ENCODE measurements at regions not wholly inside any gene's neighbourhood (a gene's known extent, or its start where the extent isn't known, plus 50 kb on each side); places are given as distances from the start of the nearest gene placed in this dataset.

DNA sequence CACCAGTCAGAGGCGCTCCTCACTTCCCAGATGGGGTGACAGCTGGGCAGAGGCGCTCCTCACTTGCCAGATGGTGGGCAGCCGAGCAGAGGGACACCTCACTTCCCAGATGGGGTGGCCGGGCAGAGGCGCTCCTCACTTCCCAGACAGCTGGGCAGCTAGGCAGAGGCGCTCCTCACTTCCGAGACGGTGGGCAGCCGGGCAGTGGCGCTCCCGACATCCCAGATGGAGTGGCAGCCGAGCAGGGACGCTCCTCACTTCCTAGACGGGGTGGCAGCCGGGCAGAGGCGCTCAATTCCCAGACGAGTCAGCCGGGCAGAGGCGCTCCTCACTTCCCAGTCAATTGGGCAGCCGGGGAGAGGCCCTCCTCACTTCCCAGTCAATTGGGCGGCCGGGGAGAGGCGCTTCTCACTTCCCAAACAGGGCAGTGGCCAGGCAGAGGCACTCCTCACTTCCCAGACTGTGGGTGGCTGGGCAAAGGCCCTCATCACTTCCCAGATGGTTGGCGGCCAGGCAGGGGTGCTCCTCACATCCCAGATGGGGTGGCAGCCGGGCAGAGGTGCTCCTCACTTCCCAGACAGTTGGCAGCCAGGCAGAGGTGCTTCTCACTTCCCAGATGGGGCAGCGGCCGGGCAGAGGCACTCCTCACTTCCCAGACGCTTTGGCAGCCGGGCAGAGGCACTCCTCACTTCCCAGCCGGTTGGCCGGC lies 143.8 kb upstream of the ARID2 start:
- Mint-ChIP-seq H3K36me3 (ENCODE audit: low read depth) (no peaks in the 10 kb centered on the region), H3K4me1 (ENCODE audit: low read depth) (peaks cover 9% of the 10 kb centered on the region), H3K4me3 (no peak overlapping the region), H3K27me3 (peaks cover 2% of the 10 kb centered on the region), H3K27ac (no peak overlapping the region), H3K9me3 (peaks cover 10% of the 10 kb centered on the region)
- intact Hi-C loops (cut with micrococcal nuclease) = no loop called here

DNA sequence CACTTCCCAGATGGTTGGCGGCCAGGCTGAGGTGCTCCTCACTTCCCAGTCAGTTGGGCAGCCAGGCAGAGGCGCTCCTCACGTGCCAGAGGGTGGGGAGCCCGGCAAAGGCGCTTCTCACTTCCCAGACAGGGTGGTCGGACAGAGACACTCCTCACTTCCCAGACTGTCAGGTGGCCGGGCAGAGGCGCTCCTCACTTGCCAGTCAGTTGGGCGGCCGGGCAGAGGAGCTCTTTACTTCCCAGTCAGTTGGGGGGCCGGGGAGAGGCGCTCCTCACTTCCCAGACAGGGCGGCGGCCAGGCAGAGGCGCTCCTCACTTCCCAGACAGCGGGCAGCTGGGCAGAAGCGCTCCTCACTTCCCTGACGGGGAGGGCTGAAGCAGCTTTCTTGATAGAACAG lies 143.0 kb upstream of the ARID2 start:
- H3K27ac Mint-ChIP-seq = no peak overlapping the region
- peaks cover 9% of the 10 kb centered on the region for H3K4me1 Mint-ChIP-seq (ENCODE audit: low read depth)
- no peak overlapping the region for H3K4me3 Mint-ChIP-seq
- intact Hi-C loops (cut with micrococcal nuclease) = no loop called here
- peaks cover 2% of the 10 kb centered on the region for H3K9me3 Mint-ChIP-seq
- no peaks in the 10 kb centered on the region for H3K36me3 Mint-ChIP-seq (ENCODE audit: low read depth)
- no peaks in the 10 kb centered on the region for H3K27me3 Mint-ChIP-seq

DNA sequence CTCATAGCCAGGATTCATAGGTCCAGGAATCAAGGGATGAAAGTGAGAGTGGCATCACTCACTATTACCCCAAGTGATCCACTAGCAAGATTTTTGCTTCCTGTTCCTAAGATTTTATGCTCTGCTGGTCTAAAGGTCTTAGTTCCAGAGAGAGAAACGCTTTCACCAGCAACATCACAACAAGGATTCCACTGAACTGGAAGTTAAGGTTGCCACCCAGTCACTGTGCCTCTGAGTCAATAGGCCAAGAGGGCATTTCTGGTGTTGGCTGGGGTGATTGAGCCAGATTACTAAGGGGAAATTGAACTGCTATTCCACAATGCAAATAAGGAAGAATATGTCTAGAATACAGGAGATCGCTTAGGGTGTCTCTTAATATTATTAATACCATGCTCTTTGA lies 142.5 kb upstream of the ARID2 start:
- Mint-ChIP-seq H3K4me3 (no peak overlapping the region), H3K27ac (no peak overlapping the region), H3K36me3 (ENCODE audit: low read depth) (no peaks in the 10 kb centered on the region), H3K27me3 (no peaks in the 10 kb centered on the region), H3K4me1 (ENCODE audit: low read depth) (peaks cover 9% of the 10 kb centered on the region), H3K9me3 (no peaks in the 10 kb centered on the region)
- intact Hi-C loops (cut with micrococcal nuclease) = no loop called here

GRCh38 chr12:45587877-45588533 lies 141.5 kb upstream of the ARID2 start:
- Mint-ChIP-seq H3K27ac (no peak overlapping the region), H3K9me3 (no peaks in the 10 kb centered on the region)

GRCh38 chr12:45590646-45591045 lies 138.9 kb upstream of the ARID2 start:
- Mint-ChIP-seq H3K9me3 (no peaks in the 10 kb centered on the region), H3K27me3 (no peaks in the 10 kb centered on the region), H3K36me3 (ENCODE audit: low read depth) (no peaks in the 10 kb centered on the region), H3K4me3 (no peak overlapping the region), H3K4me1 (ENCODE audit: low read depth) (no peaks in the 10 kb centered on the region), H3K27ac (no peak overlapping the region)
- intact Hi-C loops (cut with micrococcal nuclease) = no loop called here

More at GRCh38 chr12:45587877-45588533, 141.5 kb upstream of the ARID2 start:
- Mint-ChIP-seq H3K4me1 (ENCODE audit: low read depth) (peaks cover 4% of the 10 kb centered on the region), H3K4me3 (no peak overlapping the region), H3K36me3 (ENCODE audit: low read depth) (no peaks in the 10 kb centered on the region), H3K27me3 (no peaks in the 10 kb centered on the region)
- intact Hi-C loops (cut with micrococcal nuclease) = no loop called here

GRCh38 chr12:45591635-45592034 lies 137.9 kb upstream of the ARID2 start:
- Mint-ChIP-seq H3K4me3 (no peak overlapping the region), H3K36me3 (ENCODE audit: low read depth) (no peaks in the 10 kb centered on the region), H3K9me3 (no peaks in the 10 kb centered on the region), H3K4me1 (ENCODE audit: low read depth) (no peaks in the 10 kb centered on the region), H3K27me3 (no peaks in the 10 kb centered on the region), H3K27ac (no peak overlapping the region)
- intact Hi-C loops (cut with micrococcal nuclease) = no loop called here

- no peaks in the 10 kb centered on the region for H3K4me1 Mint-ChIP-seq (ENCODE audit: low read depth)
- no peak overlapping the region for H3K27ac Mint-ChIP-seq
- no peaks in the 10 kb centered on the region for H3K9me3 Mint-ChIP-seq
- no peaks in the 10 kb centered on the region for H3K36me3 Mint-ChIP-seq (ENCODE audit: low read depth)
- H3K27me3 Mint-ChIP-seq = no peaks in the 10 kb centered on the region
- intact Hi-C loops (cut with micrococcal nuclease) = no loop called here
- no peak overlapping the region for H3K4me3 Mint-ChIP-seq
Measured at GRCh38 chr12:45596366-45596765, 133.1 kb upstream of the ARID2 start.

DNA sequence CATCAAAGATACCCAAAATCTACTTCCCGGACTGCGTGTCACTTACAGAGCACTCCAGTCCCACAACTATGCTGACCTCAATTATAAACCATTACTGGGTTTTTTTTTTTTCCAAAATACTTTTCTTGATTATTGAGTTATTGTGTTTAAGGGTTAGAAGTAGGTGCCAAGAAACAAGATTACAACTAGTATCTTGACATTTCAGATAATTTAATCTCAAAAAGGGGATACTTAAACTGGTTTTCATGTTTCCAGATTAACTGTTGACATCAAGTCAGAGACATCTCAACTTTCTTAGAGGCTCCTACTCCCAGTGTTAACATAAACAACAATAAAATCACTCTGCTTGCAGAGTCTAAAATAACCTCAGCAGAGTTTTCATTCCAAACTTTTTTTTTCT lies 131.2 kb upstream of the ARID2 start:
- Mint-ChIP-seq H3K4me3 (no peak overlapping the region), H3K36me3 (ENCODE audit: low read depth) (no peaks in the 10 kb centered on the region), H3K4me1 (ENCODE audit: low read depth) (no peaks in the 10 kb centered on the region), H3K27ac (no peak overlapping the region), H3K9me3 (no peaks in the 10 kb centered on the region), H3K27me3 (no peaks in the 10 kb centered on the region)
- intact Hi-C loops (cut with micrococcal nuclease) = no loop called here

DNA sequence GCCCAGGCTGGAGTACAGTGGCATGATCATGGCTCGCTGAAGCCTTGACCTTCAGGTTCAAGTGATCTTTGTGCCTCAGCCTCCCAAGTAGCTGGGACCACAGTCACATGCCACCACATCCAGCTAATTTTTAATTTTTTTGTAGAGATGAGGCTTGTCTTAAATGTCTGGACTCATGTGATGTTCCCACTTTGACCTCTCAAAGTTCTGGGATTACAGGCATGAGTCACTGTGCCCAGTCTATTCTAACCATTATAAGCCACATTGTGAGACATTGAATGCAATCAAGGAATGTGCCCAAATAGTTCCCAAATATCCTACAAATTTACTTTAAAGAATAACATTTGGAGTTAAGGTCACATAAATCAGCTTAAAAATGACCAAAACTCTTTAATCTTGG lies 130.7 kb upstream of the ARID2 start:
- no peak overlapping the region for H3K4me3 Mint-ChIP-seq
- no peaks in the 10 kb centered on the region for H3K9me3 Mint-ChIP-seq
- H3K4me1 Mint-ChIP-seq (ENCODE audit: low read depth) = no peaks in the 10 kb centered on the region
- H3K27ac Mint-ChIP-seq = no peak overlapping the region
- no peaks in the 10 kb centered on the region for H3K27me3 Mint-ChIP-seq
- H3K36me3 Mint-ChIP-seq (ENCODE audit: low read depth) = no peaks in the 10 kb centered on the region
- intact Hi-C loops (cut with micrococcal nuclease) = no loop called here

- H3K27ac Mint-ChIP-seq = no peak overlapping the region
- no peaks in the 10 kb centered on the region for H3K9me3 Mint-ChIP-seq
Measured at GRCh38 chr12:45599196-45599595, 130.3 kb upstream of the ARID2 start.

DNA sequence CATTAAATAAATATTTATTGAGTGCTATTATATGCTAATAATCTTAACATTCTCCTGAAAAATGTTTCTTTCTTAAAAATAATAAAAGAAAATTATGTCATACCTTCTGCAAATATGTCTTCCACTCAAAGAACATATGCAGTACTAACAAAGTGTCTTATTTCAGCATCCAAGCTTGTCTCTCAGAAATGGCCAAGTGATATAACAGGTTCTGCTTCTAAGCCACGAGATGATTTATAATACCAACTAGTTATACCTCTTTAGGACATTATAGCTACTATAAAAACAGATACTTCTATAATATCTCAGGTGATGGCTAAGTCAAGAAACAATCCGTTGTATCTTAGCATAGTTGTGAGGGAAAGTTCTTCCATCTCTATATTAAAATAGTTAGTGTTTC lies 128.1 kb upstream of the ARID2 start:
- Mint-ChIP-seq H3K27ac (no peak overlapping the region), H3K36me3 (ENCODE audit: low read depth) (no peaks in the 10 kb centered on the region), H3K9me3 (peaks cover 15% of the 10 kb centered on the region), H3K27me3 (no peaks in the 10 kb centered on the region), H3K4me3 (no peak overlapping the region), H3K4me1 (ENCODE audit: low read depth) (no peaks in the 10 kb centered on the region)
- intact Hi-C loops (cut with micrococcal nuclease) = no loop called here

More at GRCh38 chr12:45599196-45599595, 130.3 kb upstream of the ARID2 start:
- H3K4me1 Mint-ChIP-seq (ENCODE audit: low read depth) = no peaks in the 10 kb centered on the region
- H3K4me3 Mint-ChIP-seq = no peak overlapping the region
- H3K27me3 Mint-ChIP-seq = no peaks in the 10 kb centered on the region
- no peaks in the 10 kb centered on the region for H3K36me3 Mint-ChIP-seq (ENCODE audit: low read depth)
- intact Hi-C loops (cut with micrococcal nuclease) = no loop called here

GRCh38 chr12:45601888-45602287 lies 127.6 kb upstream of the ARID2 start:
- no peaks in the 10 kb centered on the region for H3K36me3 Mint-ChIP-seq (ENCODE audit: low read depth)
- H3K4me1 Mint-ChIP-seq (ENCODE audit: low read depth) = no peaks in the 10 kb centered on the region
- peaks cover 15% of the 10 kb centered on the region for H3K9me3 Mint-ChIP-seq
- no peak overlapping the region for H3K4me3 Mint-ChIP-seq
- H3K27ac Mint-ChIP-seq = no peak overlapping the region
- intact Hi-C loops (cut with micrococcal nuclease) = no loop called here
- H3K27me3 Mint-ChIP-seq = no peaks in the 10 kb centered on the region

GRCh38 chr12:45605624-45606023 lies 123.9 kb upstream of the ARID2 start:
- Mint-ChIP-seq H3K27me3 (no peaks in the 10 kb centered on the region), H3K9me3 (peaks cover 15% of the 10 kb centered on the region), H3K27ac (no peak overlapping the region), H3K36me3 (ENCODE audit: low read depth) (no peaks in the 10 kb centered on the region), H3K4me1 (ENCODE audit: low read depth) (no peaks in the 10 kb centered on the region), H3K4me3 (no peak overlapping the region)
- intact Hi-C loops (cut with micrococcal nuclease) = no loop called here

GRCh38 chr12:45611061-45611460 lies 118.4 kb upstream of the ARID2 start:
- Mint-ChIP-seq H3K27me3 (no peaks in the 10 kb centered on the region), H3K4me1 (ENCODE audit: low read depth) (peaks cover 13% of the 10 kb centered on the region), H3K9me3 (peaks cover 2% of the 10 kb centered on the region), H3K27ac (no peak overlapping the region), H3K4me3 (no peak overlapping the region), H3K36me3 (ENCODE audit: low read depth) (no peaks in the 10 kb centered on the region)
- intact Hi-C loops (cut with micrococcal nuclease) = no loop called here

DNA sequence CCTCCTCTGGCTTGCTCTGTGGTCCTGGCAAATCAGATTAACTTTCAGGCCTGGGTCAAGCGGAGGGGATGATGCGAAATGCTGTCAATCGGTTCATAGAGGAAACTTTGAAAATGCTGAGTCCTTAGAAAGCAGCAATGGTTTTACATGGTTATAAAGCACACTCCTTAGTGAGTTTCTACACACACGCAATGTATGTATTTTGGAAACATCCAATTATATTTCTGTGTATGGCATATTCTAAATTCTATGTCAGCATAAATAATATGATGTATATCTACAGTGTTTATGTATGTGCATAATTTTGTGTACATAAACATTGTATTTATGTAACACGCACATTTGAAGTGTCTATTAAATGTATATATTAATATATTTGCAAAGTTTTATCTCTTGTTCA lies 118.0 kb upstream of the ARID2 start:
- no peaks in the 10 kb centered on the region for H3K36me3 Mint-ChIP-seq (ENCODE audit: low read depth)
- H3K9me3 Mint-ChIP-seq = no peaks in the 10 kb centered on the region
- H3K4me3 Mint-ChIP-seq = no peak overlapping the region
- no peak overlapping the region for H3K27ac Mint-ChIP-seq
- H3K4me1 Mint-ChIP-seq (ENCODE audit: low read depth) = peaks cover 13% of the 10 kb centered on the region
- H3K27me3 Mint-ChIP-seq = no peaks in the 10 kb centered on the region
- intact Hi-C loops (cut with micrococcal nuclease) = no loop called here
